Lung (tissue), 11 donors: ENCODE measurements at regions not wholly inside any gene's neighbourhood (a gene's known extent, or its start where the extent isn't known, plus 50 kb on each side); places are given as distances from the start of the nearest gene placed in this dataset.

ENCODE experiments used
- ATAC-seq: fragments of 200-7000 bp; cut with Tn5 transposase; one replicate; pipeline ENCODE4 v1.9.1; 2020; ENCODE audit warnings: moderate number of reproducible peaks; ENCODE audit not compliant: insufficient read depth, low FRiP score
- DNase-seq, 3 donors: peaks; one replicate each; pipeline ENCODE4 v3.0.0-alpha.2; 2013 to 2017
- H3K27ac ChIP-seq, 2 donors: one replicate each; pipeline ENCODE4 v1.5.1; 2013; ENCODE audit warnings: mild to moderate bottlenecking in 2 of 2, moderate library complexity in 2 of 2, control low read depth in 1 of 2, inconsistent platforms in 1 of 2, low read depth in 1 of 2, low read length in 1 of 2
- H3K27me3 ChIP-seq, 3 donors: one replicate each; pipeline ENCODE4 v1.5.1; 2013; ENCODE audit warnings: low read length in 2 of 3; ENCODE audit not compliant: control insufficient read depth in 3 of 3, insufficient read depth in 3 of 3
- H3K36me3 ChIP-seq, 4 donors: one replicate each; pipeline ENCODE4 v1.5.1; 2013; ENCODE audit warnings: low read length in 4 of 4, mild to moderate bottlenecking in 1 of 4, moderate library complexity in 1 of 4; ENCODE audit not compliant: control insufficient read depth in 4 of 4, insufficient read depth in 4 of 4
- H3K4me1 ChIP-seq, 5 donors: one replicate each; pipeline ENCODE4 v1.5.1; 2013; ENCODE audit warnings: low read length in 5 of 5, mild to moderate bottlenecking in 2 of 5, moderate library complexity in 1 of 5; ENCODE audit not compliant: control insufficient read depth in 5 of 5, insufficient read depth in 5 of 5
- H3K4me3 ChIP-seq: one replicate; pipeline ENCODE4 v1.5.1; 2013; ENCODE audit warnings: mild to moderate bottlenecking, control low read depth, moderate library complexity
- H3K9ac ChIP-seq, 2 donors: one replicate each; pipeline ENCODE4 v1.5.1; 2013; ENCODE audit warnings: low read length in 2 of 2, control low read depth in 1 of 2; ENCODE audit not compliant: insufficient read depth in 1 of 2
- H3K9me3 ChIP-seq, 4 donors: one replicate each; pipeline ENCODE4 v1.5.1; 2013; ENCODE audit warnings: low read length in 3 of 4, mild to moderate bottlenecking in 1 of 4, moderate library complexity in 1 of 4; ENCODE audit not compliant: control insufficient read depth in 4 of 4, insufficient read depth in 3 of 4
- WGBS, 2 donors: extraction: QIAGEN DNeasy Blood & Tissue Kit; methylation state at CpG; one replicate each; pipeline ENCODE4 v1.1.7; 2013; 5-methylcytosine and 5-hydroxymethylcytosine counted together
- TF ChIP-seq, protein P1 (sequence below): IDR thresholded peaks from 2 replicates; pipeline ENCODE4 v1.5.1; 2012; ENCODE audit warnings: mild to moderate bottlenecking; ENCODE audit errors: control extremely low read depth, extremely low read depth
- donor health status: control.
- donor health status: control.
- donor health status: Bipolar disorder and iron deficiency.
- donor health status: healthy.
- donor health status: DM: yes; HTN: yes; CAD: no.

DNA sequence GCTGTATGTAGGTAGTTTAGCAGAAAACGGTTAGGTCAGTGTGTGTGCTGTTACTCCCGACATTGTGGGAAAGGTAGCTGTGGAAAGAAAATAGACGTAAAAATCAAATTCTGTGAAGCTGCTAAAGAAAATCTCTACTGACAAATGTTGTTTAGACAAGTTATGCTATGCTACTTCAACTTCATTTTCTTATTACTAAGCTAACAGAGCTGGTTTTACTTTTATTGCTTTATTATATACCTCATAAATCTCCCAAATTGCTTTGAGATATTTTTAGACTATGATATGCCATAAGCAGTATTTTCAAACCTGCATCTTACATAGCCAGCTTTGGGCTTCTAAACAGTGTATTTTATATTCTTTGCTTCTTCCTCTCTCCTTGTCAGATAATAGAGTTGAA, 108.2 kb upstream of the PACRGL start:
- Histone ChIP-seq H3K4me1 (peaks cover 0 to 13% (median 0%) of the 10 kb centered on the region in 5 donors), H3K27me3 (no peaks in the 10 kb centered on the region)
- 79 to 89% methylated on average over 3 of the region's 3 CpGs for WGBS, 2 donors

DNA sequence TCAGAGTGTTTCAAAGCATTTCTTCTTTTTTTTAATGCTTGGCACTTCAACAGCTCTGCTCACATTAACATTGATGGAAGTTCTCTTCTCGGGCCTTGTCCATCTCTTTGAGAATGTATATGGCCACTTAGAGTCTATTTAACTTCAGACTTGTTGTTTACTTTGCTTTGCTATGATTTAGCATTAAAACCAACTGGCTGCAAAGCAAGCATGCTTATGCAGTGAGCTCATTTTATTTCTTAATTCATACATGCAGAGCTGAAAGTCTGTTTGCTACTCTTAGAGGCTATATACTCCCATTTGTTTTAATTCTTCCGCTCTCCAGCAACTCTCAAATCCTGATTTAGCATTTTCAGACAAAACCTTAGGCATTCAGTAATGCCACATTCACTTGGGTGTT, 107.6 kb upstream of the PACRGL start:
- DNase-seq = peak; percentile 37 to 84 (median 82)
- H3K27ac ChIP-seq = no peak overlapping the region
- TF ChIP-seq, protein P1, sequence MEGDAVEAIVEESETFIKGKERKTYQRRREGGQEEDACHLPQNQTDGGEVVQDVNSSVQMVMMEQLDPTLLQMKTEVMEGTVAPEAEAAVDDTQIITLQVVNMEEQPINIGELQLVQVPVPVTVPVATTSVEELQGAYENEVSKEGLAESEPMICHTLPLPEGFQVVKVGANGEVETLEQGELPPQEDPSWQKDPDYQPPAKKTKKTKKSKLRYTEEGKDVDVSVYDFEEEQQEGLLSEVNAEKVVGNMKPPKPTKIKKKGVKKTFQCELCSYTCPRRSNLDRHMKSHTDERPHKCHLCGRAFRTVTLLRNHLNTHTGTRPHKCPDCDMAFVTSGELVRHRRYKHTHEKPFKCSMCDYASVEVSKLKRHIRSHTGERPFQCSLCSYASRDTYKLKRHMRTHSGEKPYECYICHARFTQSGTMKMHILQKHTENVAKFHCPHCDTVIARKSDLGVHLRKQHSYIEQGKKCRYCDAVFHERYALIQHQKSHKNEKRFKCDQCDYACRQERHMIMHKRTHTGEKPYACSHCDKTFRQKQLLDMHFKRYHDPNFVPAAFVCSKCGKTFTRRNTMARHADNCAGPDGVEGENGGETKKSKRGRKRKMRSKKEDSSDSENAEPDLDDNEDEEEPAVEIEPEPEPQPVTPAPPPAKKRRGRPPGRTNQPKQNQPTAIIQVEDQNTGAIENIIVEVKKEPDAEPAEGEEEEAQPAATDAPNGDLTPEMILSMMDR = no peak

More for the DNA sequence above, 108.2 kb upstream of the PACRGL start:
- H3K4me3 ChIP-seq = no peak overlapping the region
- TF ChIP-seq, protein P1 = no peak
- peak overlapping the region in 1 of 2 donors; percentile 40 for H3K9ac ChIP-seq
- H3K9me3 ChIP-seq = no peaks in the 10 kb centered on the region
- DNase-seq = peak in 2 of 3 donors; percentile 32 to 43
- ATAC-seq = no peak
- H3K36me3 ChIP-seq = peaks cover 0 to 26% (median 7%) of the 10 kb centered on the region in 4 donors
- H3K27ac ChIP-seq = no peak overlapping the region

DNA sequence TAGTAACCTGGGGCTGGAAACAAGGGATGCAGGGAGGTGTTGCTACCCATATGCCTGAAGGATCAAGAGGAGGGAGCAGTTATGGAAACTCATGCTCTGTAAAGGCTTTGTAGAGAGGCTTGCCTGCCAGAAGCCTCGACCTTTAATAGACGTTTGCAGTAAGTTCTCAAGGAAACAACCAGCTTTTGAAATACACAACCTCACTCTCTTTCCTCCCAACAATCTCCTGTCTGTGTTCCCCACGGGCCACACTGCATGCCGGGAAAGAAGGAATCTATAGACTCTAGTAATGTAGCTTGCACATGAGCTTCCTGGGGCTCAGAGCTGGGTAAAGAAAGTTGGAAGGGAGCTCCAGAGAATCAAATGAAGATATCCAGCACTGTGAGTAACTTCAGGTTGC, 101.6 kb upstream of the PACRGL start:
- Histone ChIP-seq H3K4me3 (no peak overlapping the region), H3K4me1 (peaks cover 0 to 2% (median 0%) of the 10 kb centered on the region in 5 donors), H3K36me3 (peaks cover 0 to 48% (median 16%) of the 10 kb centered on the region in 4 donors), H3K9ac (no peak overlapping the region), H3K9me3 (no peaks in the 10 kb centered on the region), H3K27ac (no peak overlapping the region), H3K27me3 (no peaks in the 10 kb centered on the region)
- TF ChIP-seq, protein P1 = no peak
- 88 to 94% methylated on average over 4 of the region's 4 CpGs for WGBS, 2 donors
- DNase-seq = no peak
- ATAC-seq = no peak

More for the DNA sequence above, 107.6 kb upstream of the PACRGL start:
- ATAC-seq = no peak
- peaks cover 0 to 30% (median 7%) of the 10 kb centered on the region in 4 donors for H3K36me3 ChIP-seq
- no peaks in the 10 kb centered on the region for H3K9me3 ChIP-seq
- no peaks in the 10 kb centered on the region for H3K27me3 ChIP-seq
- no peak overlapping the region for H3K4me3 ChIP-seq
- WGBS, 2 donors = 57 to 71% methylated on average over 2 of the region's 2 CpGs
- no peak overlapping the region for H3K9ac ChIP-seq
- H3K4me1 ChIP-seq = peaks cover 0 to 13% (median 0%) of the 10 kb centered on the region in 5 donors
